Colon (tissue), 2 donors: ENCODE measurements at regions not wholly inside any gene's neighbourhood (a gene's known extent, or its start where the extent isn't known, plus 50 kb on each side); places are given as distances from the start of the nearest gene placed in this dataset.

ENCODE experiments used
- FAIRE-seq: peaks from 2 replicates; lab custom pipeline; 2012; peaks lifted over from hg19 to GRCh38; lab: Jason Lieb, UNC
- donor health status: control.
- donor health status: control.

GRCh38 chr1:59089922-59090457 is 206.9 kb upstream of the FGGY start:
- FAIRE-seq = no peak

- FAIRE-seq = no peak
These were observed 204.8 kb upstream of the FGGY start for GRCh38 chr1:59092126-59092525.

- FAIRE-seq = no peak
These were observed 202.9 kb upstream of the FGGY start for GRCh38 chr1:59094001-59094400.

- FAIRE-seq = no peak
These were observed 200.4 kb upstream of the FGGY start for GRCh38 chr1:59096501-59096900.

- no peak for FAIRE-seq
These were observed 198.2 kb upstream of the FGGY start for GRCh38 chr1:59098655-59099054.

GRCh38 chr1:59100708-59101374 is 196.1 kb upstream of the FGGY start:
- no peak for FAIRE-seq

GRCh38 chr1:59101518-59101917 is 195.4 kb upstream of the FGGY start:
- FAIRE-seq = no peak

GRCh38 chr1:59103457-59103856 is 193.4 kb upstream of the FGGY start:
- FAIRE-seq = no peak

GRCh38 chr1:59104191-59104760 is 192.6 kb upstream of the FGGY start:
- FAIRE-seq = no peak

GRCh38 chr1:59105548-59106507 is 191.1 kb upstream of the FGGY start:
- FAIRE-seq = no peak

- no peak for FAIRE-seq
These were observed 189.4 kb upstream of the FGGY start for GRCh38 chr1:59107516-59107915.

GRCh38 chr1:59107916-59108315 is 189.0 kb upstream of the FGGY start:
- no peak for FAIRE-seq

GRCh38 chr1:59108481-59109317 is 188.2 kb upstream of the FGGY start:
- FAIRE-seq = no peak

- FAIRE-seq = no peak
These were observed 186.6 kb upstream of the FGGY start for GRCh38 chr1:59110271-59110670.

GRCh38 chr1:59113876-59114457 is 182.9 kb upstream of the FGGY start:
- no peak for FAIRE-seq

- FAIRE-seq = no peak
These were observed 181.0 kb upstream of the FGGY start for GRCh38 chr1:59115865-59116264.

GRCh38 chr1:59116920-59117542 is 179.9 kb upstream of the FGGY start:
- no peak for FAIRE-seq

- FAIRE-seq = no peak
These were observed 174.4 kb upstream of the FGGY start for GRCh38 chr1:59122527-59122926.

- FAIRE-seq = no peak
These were observed 173.7 kb upstream of the FGGY start for GRCh38 chr1:59123081-59123681.

GRCh38 chr1:59124166-59124565 is 172.7 kb upstream of the FGGY start:
- FAIRE-seq = no peak

GRCh38 chr1:59125154-59125553 is 171.7 kb upstream of the FGGY start:
- no peak for FAIRE-seq
